ENCODE measurements at regions not wholly inside any gene's neighbourhood (a gene's known extent, or its start where the extent isn't known, plus 50 kb on each side); places are given as distances from the start of the nearest gene placed in this dataset.
"Not testable (repeated sequence)": the region's sequence is repeated elsewhere in the genome, so short reads cannot be mapped to it uniquely, and the experiment has no call there.

- DNase-seq (ENCODE audit: low read depth in 3 of 3, low spot score in 1 of 3), result no peak
Observed at GRCh38 chr10:64956441-64956840, 1435.2 kb downstream of the REEP3 start.

- DNase-seq (ENCODE audit: low read depth in 3 of 3, low spot score in 1 of 3), result no peak
Observed at GRCh38 chr10:64959116-64959515, 1437.9 kb downstream of the REEP3 start.

GRCh38 chr10:64959883-64960282 is 1438.7 kb downstream of the REEP3 start:
- DNase-seq (ENCODE audit: low read depth in 3 of 3, low spot score in 1 of 3), result no peak

GRCh38 chr10:64973391-64973790 is 1452.2 kb downstream of the REEP3 start:
- no peak for DNase-seq (ENCODE audit: low read depth in 3 of 3, low spot score in 1 of 3)

- no peak for DNase-seq (ENCODE audit: low read depth in 3 of 3, low spot score in 1 of 3)
Observed at GRCh38 chr10:64976150-64976549, 1454.9 kb downstream of the REEP3 start.

GRCh38 chr10:64977915-64978314 is 1456.7 kb downstream of the REEP3 start:
- DNase-seq (ENCODE audit: low read depth in 3 of 3, low spot score in 1 of 3), result no peak

GRCh38 chr10:64996886-64997285 is 1475.7 kb downstream of the REEP3 start:
- DNase-seq (ENCODE audit: low read depth in 3 of 3, low spot score in 1 of 3), result no peak

- no peak for DNase-seq (ENCODE audit: low read depth in 3 of 3, low spot score in 1 of 3)
Observed at GRCh38 chr10:65010845-65011244, 1489.6 kb downstream of the REEP3 start.

GRCh38 chr10:65017523-65017922 is 1496.3 kb downstream of the REEP3 start:
- no peak for DNase-seq (ENCODE audit: low read depth in 3 of 3, low spot score in 1 of 3)

- DNase-seq (ENCODE audit: low read depth in 3 of 3, low spot score in 1 of 3), result no peak
Observed at GRCh38 chr10:65024886-65025285, 1503.7 kb downstream of the REEP3 start.

- DNase-seq (ENCODE audit: low read depth in 3 of 3, low spot score in 1 of 3), result no peak
Observed at GRCh38 chr10:65030263-65030662, 1509.1 kb downstream of the REEP3 start.

GRCh38 chr10:65032867-65033769 is 1511.9 kb downstream of the REEP3 start:
- no peak for DNase-seq (ENCODE audit: low read depth in 3 of 3, low spot score in 1 of 3)

- DNase-seq (ENCODE audit: low read depth in 3 of 3, low spot score in 1 of 3), result no peak
Observed at GRCh38 chr10:65033957-65034356, 1512.8 kb downstream of the REEP3 start.

- no peak for DNase-seq (ENCODE audit: low read depth in 3 of 3, low spot score in 1 of 3)
Observed at GRCh38 chr10:65040796-65041195, 1519.6 kb downstream of the REEP3 start.

- no peak for DNase-seq (ENCODE audit: low read depth in 3 of 3, low spot score in 1 of 3)
Observed at GRCh38 chr10:65041307-65041706, 1520.1 kb downstream of the REEP3 start.

- no peak for DNase-seq (ENCODE audit: low read depth in 3 of 3, low spot score in 1 of 3)
Observed at GRCh38 chr10:65042496-65042895, 1521.3 kb downstream of the REEP3 start.

GRCh38 chr10:65046831-65047230 is 1525.6 kb downstream of the REEP3 start:
- DNase-seq (ENCODE audit: low read depth in 3 of 3, low spot score in 1 of 3), result no peak

GRCh38 chr10:65052111-65052510 is 1530.9 kb downstream of the REEP3 start:
- not testable (repeated sequence) for DNase-seq (ENCODE audit: low read depth in 3 of 3, low spot score in 1 of 3)

GRCh38 chr10:65053397-65053796 is 1532.2 kb downstream of the REEP3 start:
- not testable (repeated sequence) for DNase-seq (ENCODE audit: low read depth in 3 of 3, low spot score in 1 of 3)

- DNase-seq (ENCODE audit: low read depth in 3 of 3, low spot score in 1 of 3), result not testable (repeated sequence)
Observed at GRCh38 chr10:65053831-65054351, 1532.7 kb downstream of the REEP3 start.

- not testable (repeated sequence) for DNase-seq (ENCODE audit: low read depth in 3 of 3, low spot score in 1 of 3)
Observed at GRCh38 chr10:65054701-65055100, 1533.5 kb downstream of the REEP3 start.

- no peak for DNase-seq (ENCODE audit: low read depth in 3 of 3, low spot score in 1 of 3)
Observed at GRCh38 chr10:65065278-65065677, 1544.1 kb downstream of the REEP3 start.

GRCh38 chr10:65083222-65083621 is 1562.0 kb downstream of the REEP3 start:
- DNase-seq (ENCODE audit: low read depth in 3 of 3, low spot score in 1 of 3), result no peak

Measured in stimulated activated CD4-positive, alpha-beta T cell treated with anti-CD3 and anti-CD28 coated beads, TNF-alpha, amount 100 ng/mL, for 1 hour (primary cell).